Stimulated activated CD4-positive, alpha-beta T cell treated with anti-CD3 and anti-CD28 coated beads, Interleukin-12 subunit alpha, Interleukin-12 subunit beta, amount 100 ng/mL, for 24 hours (primary cell): ENCODE measurements at regions not wholly inside any gene's neighbourhood (a gene's known extent, or its start where the extent isn't known, plus 50 kb on each side); places are given as distances from the start of the nearest gene placed in this dataset.

Experiments
- DNase-seq, 2 experiments: peaks; one replicate each; pipeline ENCODE4 v3.0.0-alpha.2; 2020; ENCODE audit warnings: low read depth in 2 of 2

GRCh38 chr2:37425408-37425807 lies 81.0 kb downstream of the QPCT start:
- DNase-seq = no peak

- DNase-seq = no peak
Measured at GRCh38 chr2:37427241-37427640, 82.8 kb downstream of the QPCT start.

DNA sequence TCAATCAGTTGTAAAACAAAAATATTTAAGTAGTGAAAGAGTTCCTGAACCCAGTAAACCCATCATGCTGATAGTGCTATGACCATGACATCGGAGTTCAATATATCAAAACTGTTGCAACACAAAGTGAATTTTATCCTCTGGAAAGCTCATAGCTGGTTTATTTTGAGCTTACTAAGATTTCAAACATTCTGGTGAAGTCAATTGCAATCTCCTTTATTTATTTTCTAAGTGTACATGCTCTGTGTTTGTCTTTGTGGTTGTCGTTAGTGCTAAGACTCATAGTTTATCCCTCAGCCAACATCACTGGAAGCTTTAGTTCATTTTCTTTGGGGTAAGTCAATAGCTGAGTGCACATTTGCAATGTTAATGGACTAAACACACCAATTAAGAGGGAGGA lies 91.9 kb downstream of the QPCT start:
- no peak for DNase-seq

DNA sequence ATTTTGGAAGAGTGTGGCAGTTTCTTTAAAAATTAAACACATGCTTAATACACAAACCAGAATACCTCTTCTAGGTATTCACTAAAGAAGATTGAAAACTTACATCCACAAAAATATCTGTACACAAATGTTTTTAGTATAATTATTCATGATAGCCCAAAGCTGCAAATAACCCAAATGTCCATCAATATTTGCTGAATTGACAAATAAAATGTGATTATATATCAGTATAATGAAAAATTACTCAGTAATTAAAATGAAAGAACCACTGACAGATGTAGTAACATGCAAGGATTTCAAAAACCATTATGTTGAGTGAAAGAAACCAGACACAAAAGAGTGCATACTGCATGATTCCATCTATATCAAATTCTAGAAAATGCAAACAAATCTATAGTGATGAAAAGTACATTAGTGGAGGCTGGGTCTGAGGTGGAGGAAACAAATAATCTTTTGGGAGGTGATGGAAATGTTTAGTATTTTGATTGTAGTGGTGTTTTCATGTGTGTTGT lies 94.8 kb downstream of the QPCT start:
- no peak for DNase-seq

DNA sequence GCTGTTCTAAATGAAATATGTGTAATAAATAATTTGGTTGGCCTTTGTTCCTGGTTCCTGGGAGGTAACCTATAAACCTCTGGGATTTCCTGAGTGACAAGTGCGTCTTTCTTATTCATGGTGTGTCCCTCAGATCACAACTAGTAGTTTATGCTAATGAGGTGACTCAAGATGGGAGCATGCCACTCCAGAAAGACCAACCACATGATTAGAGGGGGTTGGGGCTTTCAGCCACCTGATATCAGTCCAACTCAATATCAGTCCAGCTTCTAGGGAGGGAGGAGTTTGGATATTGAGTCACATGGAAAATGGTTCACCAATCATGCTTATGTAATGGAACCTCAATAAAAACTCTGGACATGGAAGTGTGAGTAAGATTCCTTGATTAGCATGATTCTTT lies 96.6 kb downstream of the QPCT start:
- DNase-seq = no peak

DNA sequence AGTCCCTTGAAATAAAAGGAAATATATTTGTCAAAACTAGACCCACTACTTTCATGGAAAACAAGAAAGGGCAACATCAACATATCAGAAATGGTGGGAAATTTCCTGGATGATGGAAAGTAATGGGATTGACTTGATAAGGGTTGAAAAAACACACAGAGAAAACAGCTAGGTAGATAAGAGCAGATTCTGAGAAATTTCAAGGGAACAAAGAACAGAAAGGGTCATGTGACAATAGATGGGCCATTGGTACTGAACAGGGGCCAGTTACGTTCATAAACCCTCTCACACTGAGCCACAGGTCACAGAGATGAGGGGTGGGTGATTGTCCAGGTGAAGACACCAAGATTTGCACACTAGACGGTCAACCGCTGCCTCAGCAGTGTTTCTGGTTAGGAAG lies 98.7 kb downstream of the QPCT start:
- no peak for DNase-seq

DNA sequence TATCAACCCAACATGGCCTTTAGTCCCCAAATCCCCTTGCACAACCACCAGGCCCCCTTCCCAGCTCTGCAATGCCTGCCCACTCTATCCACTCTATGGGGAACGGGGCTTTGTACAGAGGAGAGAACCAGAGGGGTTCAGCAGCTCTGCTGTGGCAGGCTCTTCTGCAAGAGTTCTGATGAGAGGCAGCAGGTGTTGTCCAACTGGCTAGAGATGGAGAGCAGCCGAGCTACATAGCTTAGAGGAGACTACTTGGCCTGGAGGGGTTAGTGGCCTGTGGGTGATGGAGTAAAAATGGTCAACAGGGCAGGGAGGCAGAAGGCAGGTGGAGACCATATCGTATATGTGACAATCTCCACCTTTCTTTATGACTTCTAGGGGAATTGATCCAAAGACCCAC lies 103.0 kb downstream of the QPCT start:
- DNase-seq = no peak

GRCh38 chr2:37448342-37449120 lies 104.1 kb downstream of the QPCT start:
- no peak for DNase-seq

DNA sequence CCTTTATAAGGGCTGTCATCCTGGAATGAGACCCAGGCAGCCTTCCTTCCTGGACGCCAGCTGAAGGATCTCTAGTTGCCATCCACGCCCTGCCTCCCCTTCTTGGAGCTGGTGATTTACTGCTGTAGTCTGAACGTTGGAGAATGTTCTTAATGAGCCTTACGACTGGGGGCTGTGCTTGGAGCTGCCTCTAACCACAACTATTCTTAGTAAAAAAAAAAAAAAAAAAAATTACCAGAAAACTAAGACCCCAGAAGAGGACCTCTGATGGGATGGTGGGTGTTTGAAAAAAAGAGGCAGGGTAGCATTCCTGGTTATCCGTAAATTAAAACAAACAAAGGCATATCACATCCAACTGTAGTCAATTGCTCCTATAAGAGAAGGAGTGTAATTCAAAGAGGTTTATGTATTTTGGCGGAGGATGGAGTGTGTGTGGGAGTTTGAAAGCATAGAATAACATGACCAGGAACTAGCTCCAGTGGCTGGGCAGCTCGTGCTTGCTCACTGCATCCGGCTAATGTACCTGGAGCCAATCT lies 105.4 kb downstream of the QPCT start:
- no peak for DNase-seq

DNA sequence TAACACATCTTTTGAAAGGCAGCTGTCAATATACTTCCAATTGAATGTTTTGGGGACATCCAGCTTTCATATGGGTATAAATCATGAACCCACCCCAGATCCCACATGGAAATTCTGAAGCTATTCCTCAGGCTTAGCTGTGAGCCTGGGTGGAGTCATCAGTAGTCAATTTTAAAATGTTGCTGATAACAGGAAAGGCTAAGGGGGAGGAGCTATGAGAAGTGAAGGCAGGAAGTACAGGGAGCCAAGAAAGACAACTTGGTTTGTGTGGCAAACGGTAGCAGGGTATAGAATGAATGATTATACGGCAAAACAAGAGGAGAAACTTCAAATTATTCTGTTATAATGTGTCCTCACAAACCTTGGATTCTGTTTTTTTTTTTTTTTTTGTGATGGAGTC lies 108.6 kb downstream of the QPCT start:
- no peak for DNase-seq

DNA sequence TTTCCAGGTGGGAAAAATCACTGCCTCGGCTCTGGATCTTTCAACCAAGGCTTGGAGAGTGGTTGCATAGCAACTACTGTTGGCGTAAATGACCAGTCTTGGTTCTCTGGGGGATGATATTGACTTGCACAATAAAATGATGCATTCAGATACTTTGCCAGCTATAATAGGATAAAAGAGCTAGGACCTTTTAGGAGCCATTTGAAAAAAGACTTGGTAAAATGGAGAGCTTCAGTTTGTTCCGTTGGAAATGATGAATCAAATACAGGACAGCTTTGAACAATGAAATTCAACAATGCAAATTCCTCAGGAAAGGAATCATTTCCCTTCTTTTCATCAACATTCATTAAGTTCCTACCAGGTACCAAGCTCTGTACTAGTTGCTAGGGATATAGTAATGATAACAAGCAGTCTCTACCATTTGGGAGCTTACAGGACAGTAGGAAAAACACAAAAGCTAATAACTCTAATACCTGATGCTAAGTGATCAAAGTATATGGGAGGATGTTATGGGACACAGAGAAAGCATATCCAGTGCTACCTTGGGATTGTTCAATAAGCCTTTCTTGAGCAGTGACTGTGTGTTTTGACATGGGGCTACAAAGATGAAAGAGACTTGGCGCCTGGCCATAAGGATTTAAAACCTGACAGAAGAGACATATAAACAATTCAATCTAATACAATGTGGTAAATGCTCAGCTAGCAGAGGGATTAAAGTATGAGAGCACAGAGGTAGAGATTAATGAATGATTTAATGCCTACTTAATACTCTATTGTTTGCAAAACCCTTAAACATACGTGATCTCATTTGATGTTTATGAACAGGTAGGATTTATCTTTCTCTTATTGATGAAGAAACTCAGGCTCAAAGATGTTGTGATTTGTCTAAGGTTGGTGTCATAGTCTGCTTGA lies 110.7 kb downstream of the QPCT start:
- DNase-seq = no peak

DNA sequence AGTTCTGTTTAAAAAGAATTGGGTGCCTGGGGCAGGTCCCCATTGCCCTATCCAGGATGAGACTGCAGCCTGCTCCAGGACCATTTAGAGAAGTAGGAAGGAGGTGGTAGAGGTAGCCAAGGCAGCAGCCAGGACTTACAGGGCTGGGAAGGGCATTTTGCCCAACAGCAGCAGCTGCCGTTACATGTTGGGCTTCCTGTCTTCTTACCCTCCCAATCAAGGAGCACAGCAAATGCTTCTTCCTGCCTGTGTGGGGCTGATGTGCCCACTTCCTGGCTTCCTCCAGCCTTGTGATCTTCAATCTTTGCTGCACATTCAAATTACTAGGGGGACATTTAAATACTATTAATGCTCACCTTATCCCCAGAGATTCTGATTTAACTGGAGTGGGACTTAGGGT lies 112.0 kb downstream of the QPCT start:
- DNase-seq = no peak

- no peak for DNase-seq
Measured at GRCh38 chr2:37457401-37457901, 113.0 kb downstream of the QPCT start.

- DNase-seq = no peak
Measured at GRCh38 chr2:37458133-37458532, 113.7 kb downstream of the QPCT start.

- no peak for DNase-seq
Measured at GRCh38 chr2:37459095-37459981, 114.9 kb downstream of the QPCT start.

DNA sequence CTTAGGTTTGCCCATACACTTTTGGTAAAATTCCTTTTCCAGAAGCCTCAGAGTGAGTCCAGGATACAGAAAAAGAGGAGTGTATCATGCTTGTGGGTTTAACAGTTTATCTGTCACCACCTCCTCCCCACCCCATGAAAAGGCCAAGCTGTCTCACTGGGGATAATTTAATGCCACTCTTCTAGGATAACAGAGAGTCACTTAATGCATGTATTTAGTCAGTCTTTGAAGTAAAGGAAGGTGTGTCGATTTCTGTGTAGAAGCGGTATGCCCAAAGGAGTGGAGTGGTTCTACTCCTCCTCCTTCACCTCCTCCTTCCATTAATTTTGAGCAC lies 116.4 kb downstream of the QPCT start:
- no peak for DNase-seq

DNA sequence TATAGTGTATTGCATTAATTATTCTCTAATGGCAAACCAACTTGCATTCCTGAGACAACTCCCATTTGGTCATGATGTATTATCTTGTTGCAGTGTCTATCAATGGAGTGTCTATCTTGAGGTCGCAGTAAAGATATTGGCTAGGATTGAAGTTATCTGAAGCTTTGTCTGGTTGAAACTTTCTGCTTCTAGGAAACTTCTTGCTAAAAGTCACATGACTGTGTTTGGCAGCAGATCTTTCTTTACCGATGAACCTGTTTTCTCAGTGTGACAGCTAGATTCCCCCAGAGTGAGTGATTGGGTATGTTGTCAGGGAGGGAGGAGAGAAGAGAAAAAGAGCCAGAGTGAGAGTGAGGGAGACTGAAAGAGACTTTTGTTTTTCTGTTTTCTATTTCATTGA lies 119.6 kb downstream of the QPCT start:
- no peak for DNase-seq

GRCh38 chr2:37466533-37467222 lies 122.2 kb downstream of the QPCT start:
- DNase-seq = no peak

DNA sequence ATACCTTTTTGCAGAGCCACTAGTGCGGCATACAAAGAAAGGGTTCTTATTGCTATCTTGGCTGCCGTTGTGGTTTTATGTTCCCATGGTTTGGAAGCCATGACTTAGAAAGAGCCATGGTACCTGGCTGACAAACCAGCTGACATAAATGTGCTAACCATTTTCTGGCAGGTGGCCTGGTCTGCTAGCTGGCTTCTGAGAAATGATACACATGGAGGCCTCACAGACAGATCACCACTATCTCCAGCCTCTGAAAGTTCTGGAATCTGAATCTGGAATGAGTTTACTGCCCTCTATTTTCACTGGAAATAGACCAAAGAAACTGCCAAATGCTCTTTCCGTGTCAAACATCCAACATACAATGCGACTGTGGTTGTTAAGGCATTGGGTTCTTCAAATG lies 123.7 kb downstream of the QPCT start:
- DNase-seq = no peak

DNA sequence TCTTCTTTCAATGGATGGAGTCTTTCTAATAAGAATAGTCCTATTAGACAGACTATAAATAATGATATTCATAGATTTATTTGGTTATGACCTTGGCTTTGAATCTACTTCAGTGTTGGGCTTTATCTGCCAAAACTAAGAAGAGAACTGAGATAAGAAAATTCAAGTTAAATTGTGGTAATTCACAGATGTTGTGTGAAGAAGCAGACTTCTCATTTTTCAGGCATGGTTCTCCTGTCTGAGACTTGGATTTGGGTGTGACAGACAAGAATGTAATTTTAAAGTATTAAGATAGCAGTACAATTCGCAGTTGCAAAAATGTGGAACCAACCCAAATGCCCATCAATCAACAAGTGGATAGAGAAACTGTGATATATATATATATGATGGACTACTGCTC lies 124.7 kb downstream of the QPCT start:
- no peak for DNase-seq

GRCh38 chr2:37471104-37471503 lies 126.7 kb downstream of the QPCT start:
- DNase-seq = no peak
